IPS DF 19.7 (cell line): ENCODE measurements at regions not wholly inside any gene's neighbourhood (a gene's known extent, or its start where the extent isn't known, plus 50 kb on each side); places are given as distances from the start of the nearest gene placed in this dataset.

Source experiments
- DNase-seq: peaks from one replicate; pipeline ENCODE4 v3.0.0-alpha.2; 2013; ENCODE audit warnings: low read depth, low spot score

- no peak for DNase-seq
Observed at GRCh38 chr13:39100996-39101738, 62.9 kb downstream of the NHLRC3 start.

GRCh38 chr13:39102981-39103490 lies 64.8 kb downstream of the NHLRC3 start:
- no peak for DNase-seq

DNA sequence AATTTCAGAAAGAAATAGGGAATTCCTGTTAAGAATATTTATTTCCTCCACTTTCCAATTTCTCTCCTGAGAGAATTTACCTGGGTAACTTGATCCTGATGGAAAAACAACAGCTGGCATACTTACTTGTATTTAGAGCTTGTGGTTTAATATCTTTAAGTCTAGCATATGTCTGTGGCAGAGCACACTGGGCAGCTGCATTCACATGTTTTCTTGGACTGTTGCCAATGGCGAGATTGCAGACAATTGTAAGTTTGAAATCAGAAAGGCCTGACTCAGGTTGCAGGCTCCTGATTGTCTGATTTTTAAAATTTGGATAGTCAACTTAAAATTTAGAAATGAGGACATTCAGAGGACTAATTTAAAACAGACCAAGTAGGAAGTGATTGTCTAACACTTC lies 66.9 kb downstream of the NHLRC3 start:
- no peak for DNase-seq

GRCh38 chr13:39106216-39107005 lies 68.2 kb downstream of the NHLRC3 start:
- no peak for DNase-seq

GRCh38 chr13:39107561-39107960 lies 69.3 kb downstream of the NHLRC3 start:
- no peak for DNase-seq

DNA sequence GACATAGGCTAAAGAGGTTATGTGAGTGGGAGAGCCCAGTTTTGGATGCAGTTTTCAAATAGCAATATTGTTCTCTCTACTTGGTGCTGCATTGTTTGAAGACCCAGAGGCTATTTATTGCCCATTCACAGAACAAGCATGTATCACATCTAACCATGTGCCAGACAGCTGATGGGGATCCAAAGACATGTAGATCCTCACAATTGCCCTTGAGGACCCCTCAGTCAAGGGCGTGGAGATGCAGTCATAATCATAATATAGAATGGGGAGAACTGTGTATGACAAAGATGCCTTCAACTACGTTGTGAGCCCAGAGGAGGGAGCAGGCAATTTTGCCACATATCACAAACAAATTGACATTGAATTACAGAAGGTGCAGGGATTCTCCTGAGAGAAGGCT lies 70.5 kb downstream of the NHLRC3 start:
- no peak for DNase-seq

GRCh38 chr13:39110518-39111097 lies 72.4 kb downstream of the NHLRC3 start:
- DNase-seq = no peak

GRCh38 chr13:39111145-39111544 lies 72.9 kb downstream of the NHLRC3 start:
- DNase-seq = no peak

DNA sequence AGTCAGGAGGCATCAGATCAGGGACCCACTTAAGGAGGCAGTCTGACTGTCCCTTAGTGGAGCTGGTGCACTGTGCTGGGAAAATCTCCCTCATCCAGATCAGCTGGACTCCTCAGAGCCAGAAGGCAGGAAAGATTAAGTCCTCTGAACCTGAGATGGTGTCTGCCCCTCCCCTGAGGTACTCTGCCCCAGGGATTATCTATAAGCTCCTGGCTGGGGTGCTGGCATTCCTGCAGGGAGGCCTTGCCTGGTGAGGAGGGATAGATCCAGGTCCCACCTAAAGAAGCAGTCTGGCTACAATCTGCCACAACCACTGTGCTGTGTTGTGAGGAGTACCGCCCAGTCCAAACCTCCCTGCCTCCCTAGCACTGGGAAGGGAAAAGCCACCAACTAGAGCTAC lies 81.2 kb downstream of the NHLRC3 start:
- DNase-seq = no peak

DNA sequence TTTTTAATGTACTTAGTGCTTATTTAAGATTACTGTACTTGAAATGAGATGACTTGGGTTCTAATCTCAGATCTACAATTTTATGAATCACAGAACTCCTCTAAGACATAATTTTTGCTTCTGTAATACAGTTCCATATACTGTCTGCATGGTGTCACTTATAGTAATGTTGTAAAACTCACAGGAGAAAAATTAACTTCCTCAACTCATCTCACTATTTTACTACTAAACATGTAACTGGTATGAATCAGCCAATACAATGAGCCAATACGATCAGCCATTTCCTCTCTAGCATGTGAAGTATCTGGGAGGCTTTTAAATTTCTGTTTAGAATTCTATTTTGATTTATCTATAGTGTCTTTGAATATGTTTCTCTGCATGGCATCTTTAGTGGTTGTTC lies 85.3 kb downstream of the NHLRC3 start:
- no peak for DNase-seq

DNA sequence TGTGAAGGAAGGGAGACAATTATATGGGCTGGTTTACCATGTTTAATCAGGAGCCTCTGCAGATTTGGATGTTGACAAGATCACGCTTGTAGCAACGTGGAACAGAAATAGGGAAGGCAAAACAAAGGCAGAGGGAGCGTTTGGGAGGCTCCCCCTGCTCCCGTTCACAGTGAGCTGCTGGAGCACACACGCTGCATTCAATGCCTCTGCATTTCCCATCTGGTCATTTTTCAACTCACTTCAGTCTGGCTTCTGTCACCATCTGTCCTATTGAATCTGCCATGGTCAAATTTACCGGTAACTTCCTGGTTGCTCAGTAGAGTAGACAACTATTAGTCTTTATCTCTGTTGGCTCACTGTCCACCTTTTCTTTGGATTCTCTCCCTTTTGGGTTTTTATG lies 91.0 kb downstream of the NHLRC3 start:
- DNase-seq = no peak

GRCh38 chr13:39130301-39130700 lies 92.0 kb downstream of the NHLRC3 start:
- peak; percentile 17 for DNase-seq

DNA sequence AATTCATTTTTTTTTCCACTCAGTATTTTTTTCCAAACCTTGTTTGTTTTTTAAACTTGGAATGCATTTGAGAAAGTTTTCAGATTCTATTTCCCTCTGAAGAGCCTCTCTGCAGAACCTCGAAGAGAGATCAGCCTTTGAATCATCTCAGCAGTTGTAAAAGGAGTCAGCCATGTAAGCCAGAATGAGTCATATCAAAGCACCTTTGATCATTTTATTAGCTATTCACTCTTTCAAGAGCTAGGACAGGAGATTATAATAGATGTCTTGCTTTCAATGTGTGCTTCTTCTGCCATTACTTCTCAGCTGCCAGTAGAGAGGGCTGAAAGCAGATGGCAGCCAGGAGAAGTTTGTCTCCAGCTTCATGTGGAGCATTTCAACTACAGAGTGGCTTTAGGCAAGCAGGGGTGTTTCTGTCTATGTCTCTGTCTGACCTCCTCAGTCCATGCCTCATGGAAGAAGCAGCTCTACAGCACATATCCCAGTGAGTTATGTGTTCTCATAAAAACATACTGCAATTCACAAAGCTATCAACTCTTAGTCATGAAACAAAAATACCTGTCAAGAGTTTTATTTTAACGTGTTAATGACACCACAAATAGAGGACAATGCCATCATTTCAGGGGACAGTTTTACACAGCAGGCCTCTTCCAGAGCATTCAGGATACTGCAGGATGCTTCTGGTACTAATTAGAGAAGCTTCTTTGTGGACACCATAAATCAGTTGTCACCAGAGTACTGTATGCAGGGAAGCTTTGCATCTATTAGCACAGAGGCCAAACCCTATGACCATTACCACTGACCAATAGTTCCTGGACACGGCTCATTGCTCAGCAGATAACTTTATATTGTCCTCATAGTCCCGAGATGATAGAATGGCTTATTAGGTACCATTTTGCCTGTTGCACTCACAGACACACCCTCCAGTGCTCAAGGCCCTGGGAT lies 94.3 kb downstream of the NHLRC3 start:
- no peak for DNase-seq

GRCh38 chr13:39133781-39134180 lies 95.5 kb downstream of the NHLRC3 start:
- DNase-seq = no peak

- DNase-seq = no peak
Observed at GRCh38 chr13:39134574-39134973, 96.3 kb downstream of the NHLRC3 start.

DNA sequence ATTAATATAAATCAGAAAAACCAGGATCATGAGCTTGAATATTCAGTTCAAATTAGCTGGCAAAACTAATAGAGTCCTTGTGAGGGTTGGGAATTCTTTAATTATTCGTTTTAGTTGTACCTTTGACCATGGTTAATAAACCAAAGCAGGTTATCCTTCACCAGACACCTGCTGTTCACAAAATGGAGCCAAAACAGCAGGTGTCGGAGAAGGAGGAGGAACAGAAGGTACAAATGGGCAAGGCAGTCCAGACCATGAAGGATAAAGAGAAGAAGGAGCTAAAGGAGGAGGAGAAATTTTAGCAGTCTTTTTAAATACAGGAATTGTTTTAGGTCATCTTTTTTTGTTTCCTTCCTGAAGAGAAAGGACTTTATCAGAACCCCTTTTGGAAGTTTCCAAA lies 106.1 kb downstream of the NHLRC3 start:
- DNase-seq = no peak

DNA sequence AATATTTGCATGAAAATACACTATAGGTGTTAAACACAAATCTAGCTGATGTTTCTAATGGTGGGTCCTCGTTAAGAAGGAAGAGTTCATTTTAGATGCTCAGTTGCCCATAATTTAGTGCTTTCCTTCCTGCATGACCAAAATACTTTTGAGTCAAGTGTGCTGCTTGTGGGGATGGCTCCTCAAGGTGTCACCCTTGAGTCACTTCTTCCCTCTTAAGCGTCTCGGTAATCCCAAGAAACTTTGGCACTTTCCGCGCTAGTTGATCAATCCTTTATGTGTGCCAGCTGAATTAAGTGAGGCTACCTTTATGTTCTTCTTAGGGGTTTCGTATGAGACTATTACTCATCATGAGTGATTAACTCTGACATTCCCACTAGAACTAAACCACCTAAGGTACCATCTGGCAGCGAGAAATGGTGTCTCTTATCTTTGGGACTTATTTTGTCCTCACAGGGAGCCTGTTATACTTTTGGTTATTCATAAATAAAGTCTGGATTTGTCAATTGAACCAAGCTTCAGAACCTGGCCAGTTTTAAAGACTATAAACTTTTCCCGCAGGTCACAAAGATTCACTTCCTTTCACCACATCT lies 106.8 kb downstream of the NHLRC3 start:
- peak; percentile 23 for DNase-seq

DNA sequence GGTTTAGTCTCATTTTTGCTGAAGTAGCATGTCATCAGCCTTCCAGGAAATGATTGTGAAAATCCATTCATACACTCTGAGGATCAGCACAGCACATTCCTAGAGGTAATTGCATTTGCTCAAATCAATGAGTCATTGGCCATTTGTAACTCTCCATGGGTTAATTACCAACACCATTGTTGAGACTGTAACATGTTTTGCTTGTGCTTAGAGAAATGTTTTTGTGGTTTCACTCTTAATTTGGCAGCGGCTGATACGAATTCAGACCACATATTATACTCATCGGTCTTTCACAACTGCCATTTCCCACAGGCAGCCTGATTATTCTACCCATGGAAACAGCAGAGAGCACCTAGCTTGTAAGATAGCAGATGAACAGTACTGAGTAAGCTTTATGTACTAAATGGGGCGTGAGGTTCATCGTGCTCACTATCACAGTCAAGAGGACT lies 110.3 kb downstream of the NHLRC3 start:
- no peak for DNase-seq

- DNase-seq = no peak
Observed at GRCh38 chr13:39149896-39150295, 111.6 kb downstream of the NHLRC3 start.

DNA sequence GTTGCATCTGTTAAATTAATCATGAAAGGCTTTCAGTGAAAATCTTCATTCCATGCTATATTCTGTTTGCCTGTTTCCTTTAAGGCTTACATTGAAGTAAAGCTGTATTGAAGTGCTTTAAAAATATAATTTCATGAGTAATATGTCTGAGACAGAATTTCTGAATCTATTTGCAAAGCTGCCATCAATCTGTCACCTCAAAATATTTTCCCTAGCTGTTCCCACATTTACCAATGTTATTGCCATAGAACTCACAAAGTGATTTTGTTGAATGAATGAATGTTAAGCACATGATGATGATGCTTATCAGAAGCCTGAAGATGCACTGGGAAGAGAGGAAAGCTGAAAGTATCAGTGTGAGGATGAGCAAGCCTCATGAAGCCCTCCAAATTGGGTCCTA lies 115.8 kb downstream of the NHLRC3 start:
- no peak for DNase-seq

DNA sequence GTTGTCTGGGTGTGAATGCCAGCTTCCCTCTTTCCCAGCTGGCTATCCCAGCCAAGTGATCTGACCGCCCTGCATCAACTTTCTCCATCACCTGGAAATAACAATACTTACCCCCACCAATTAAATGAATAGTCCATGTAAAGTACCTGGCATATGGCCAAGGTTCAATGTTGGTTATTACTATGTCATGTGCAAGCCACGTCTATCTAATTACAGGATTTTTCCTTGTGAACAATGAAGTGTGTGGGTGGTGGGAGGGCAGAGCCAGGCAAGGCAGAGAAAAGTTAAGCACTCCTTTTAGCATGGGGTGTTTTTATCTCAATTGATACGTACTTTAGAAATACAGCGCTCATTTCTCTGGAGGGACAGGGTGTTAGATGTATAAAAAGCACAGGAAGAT lies 121.1 kb downstream of the NHLRC3 start:
- DNase-seq = no peak
